HCT116 (cell line): ENCODE measurements at regions not wholly inside any gene's neighbourhood (a gene's known extent, or its start where the extent isn't known, plus 50 kb on each side); places are given as distances from the start of the nearest gene placed in this dataset.
"Not testable (repeated sequence)": the region's sequence is repeated elsewhere in the genome, so short reads cannot be mapped to it uniquely, and the experiment has no call there.

Experiments
- ATF3 ChIP-seq: IDR thresholded peaks from 2 replicates; pipeline ENCODE4 v1.6.1; 2012
- CTCF ChIP-seq, 3 experiments: fragments of 200-600 bp in 1 of 3; sonication (generic) in 1 of 3; IDR thresholded peaks in 2 of 3; conservative IDR thresholded peaks in 1 of 3; 2 replicates each; pipeline ENCODE4 v1.5.1; 2012 to 2017; ENCODE audit warnings: low read depth in 2 of 3, low read length in 2 of 3, antibody characterized with exemption in 1 of 3, borderline replicate concordance in 1 of 3, control low read depth in 1 of 3, mild to moderate bottlenecking in 1 of 3, mixed read lengths in 1 of 3, mixed run types in 1 of 3, moderate library complexity in 1 of 3; ENCODE audit not compliant: insufficient read depth in 1 of 3
- EZH2 ChIP-seq: fragments of 200-600 bp; sonication (generic); IDR thresholded peaks from 2 replicates; pipeline ENCODE4 v1.6.1; 2017; ENCODE audit warnings: antibody characterized with exemption, mixed run types
- EZH2phosphoT487 ChIP-seq: fragments of 200-600 bp; IDR thresholded peaks from 2 replicates; pipeline ENCODE4 v1.6.1; 2018; ENCODE audit warnings: antibody characterized with exemption, borderline replicate concordance
- POLR2A ChIP-seq: IDR thresholded peaks from 2 replicates; pipeline ENCODE4 v1.7.0; 2011; ENCODE audit warnings: borderline replicate concordance; ENCODE audit not compliant: insufficient read depth, insufficient read length; ENCODE audit errors: extremely low read depth
- POLR2AphosphoS5 ChIP-seq: IDR thresholded peaks from 2 replicates; pipeline ENCODE4 v1.6.1; 2011; ENCODE audit warnings: mild to moderate bottlenecking, low read depth, low read length, moderate library complexity

- TF ChIP-seq CTCF (IDR thresholded peaks at IDR 0.05 in 2 of 3, conservative IDR thresholded peaks at IDR 0.05 in 1 of 3; ENCODE audit: borderline replicate concordance in 1 of 3, insufficient read depth in 1 of 3, low read depth in 2 of 3, low read length in 2 of 3); ATF3; EZH2; POLR2A; EZH2phosphoT487; POLR2AphosphoS5: not testable (repeated sequence)
These were observed 881.9 kb downstream of the TTLL7 start for GRCh38 chr1:83117030-83117429.
